Cardiac muscle cell (in vitro differentiated cells and primary cell): ENCODE measurements at regions not wholly inside any gene's neighbourhood (a gene's known extent, or its start where the extent isn't known, plus 50 kb on each side); places are given as distances from the start of the nearest gene placed in this dataset.
A peak's percentile ranks its signal among the peaks of the same experiment; 100 is the strongest.

Source experiments
- DNase-seq, 2 donors: peaks; one replicate each; pipeline versions ENCODE4 v3.0.0 to v3.0.0-alpha.2; 2010 to 2017; ENCODE audit warnings: low read depth in 1 of 2, low spot score in 1 of 2
- H3K27ac ChIP-seq: fragments of 200-600 bp; sonication (generic); 2 replicates; pipeline ENCODE4 v1.5.1; 2016
- H3K27me3 ChIP-seq: fragments of 200-600 bp; sonication (generic); 2 replicates; pipeline ENCODE4 v1.6.0; 2016; ENCODE audit warnings: control low read depth
- H3K36me3 ChIP-seq: fragments of 200-600 bp; sonication (generic); 2 replicates; pipeline ENCODE4 v1.5.1; 2016; ENCODE audit warnings: control low read depth
- H3K4me1 ChIP-seq: fragments of 200-600 bp; sonication (generic); 2 replicates; pipeline ENCODE4 v1.8.1; 2017; ENCODE audit warnings: low read depth, mild to moderate bottlenecking, mixed run types
- H3K4me3 ChIP-seq: fragments of 200-600 bp; sonication (generic); 2 replicates; pipeline ENCODE4 v1.5.1; 2016; ENCODE audit warnings: mild to moderate bottlenecking
- H3K9me3 ChIP-seq: fragments of 200-600 bp; sonication (generic); 2 replicates; pipeline ENCODE4 v1.5.1; 2017; ENCODE audit warnings: low read depth, mild to moderate bottlenecking, control low read depth
- CTCF ChIP-seq: IDR thresholded peaks from 2 replicates; pipeline ENCODE4 v1.5.1; 2012; ENCODE audit warnings: low read depth, mild to moderate bottlenecking, low read length

- Histone ChIP-seq H3K4me3 (no peak overlapping the region), H3K9me3 (no peaks in the 10 kb centered on the region), H3K27me3 (no peaks in the 10 kb centered on the region), H3K36me3 (no peaks in the 10 kb centered on the region), H3K27ac (no peak overlapping the region), H3K4me1 (peaks cover under 1% of the 10 kb centered on the region)
- no peak for TF ChIP-seq CTCF
- no peak for DNase-seq
Observed at GRCh38 chr13:40394304-40394985, 272.0 kb downstream of the FOXO1 start.

GRCh38 chr13:40398065-40398464 lies 268.4 kb downstream of the FOXO1 start:
- DNase-seq: no peak
- Histone ChIP-seq H3K4me3 (no peak overlapping the region), H3K9me3 (no peaks in the 10 kb centered on the region), H3K36me3 (no peaks in the 10 kb centered on the region), H3K27me3 (no peaks in the 10 kb centered on the region), H3K27ac (no peak overlapping the region), H3K4me1 (no peaks in the 10 kb centered on the region)
- TF ChIP-seq CTCF: no peak

- Histone ChIP-seq H3K36me3 (no peaks in the 10 kb centered on the region), H3K27me3 (no peaks in the 10 kb centered on the region), H3K9me3 (no peaks in the 10 kb centered on the region), H3K4me1 (no peaks in the 10 kb centered on the region), H3K27ac (no peak overlapping the region), H3K4me3 (no peak overlapping the region)
- DNase-seq: no peak
- TF ChIP-seq CTCF: no peak
Observed at GRCh38 chr13:40399756-40400155, 266.7 kb downstream of the FOXO1 start.

GRCh38 chr13:40401911-40402776 lies 264.3 kb downstream of the FOXO1 start:
- Histone ChIP-seq H3K36me3 (no peaks in the 10 kb centered on the region), H3K27ac (no peak overlapping the region), H3K4me3 (no peak overlapping the region), H3K9me3 (no peaks in the 10 kb centered on the region), H3K4me1 (peaks cover 8% of the 10 kb centered on the region), H3K27me3 (no peaks in the 10 kb centered on the region)
- peak in 1 of 2 donors; percentile 99 for DNase-seq
- no peak for TF ChIP-seq CTCF

- no peak overlapping the region for H3K4me3 ChIP-seq
- H3K27ac ChIP-seq: no peak overlapping the region
Observed at GRCh38 chr13:40402931-40403431, 263.5 kb downstream of the FOXO1 start.

More at GRCh38 chr13:40402931-40403431, 263.5 kb downstream of the FOXO1 start:
- Histone ChIP-seq H3K36me3 (no peaks in the 10 kb centered on the region), H3K4me1 (peaks cover 11% of the 10 kb centered on the region), H3K9me3 (no peaks in the 10 kb centered on the region), H3K27me3 (no peaks in the 10 kb centered on the region)
- no peak for TF ChIP-seq CTCF
- peak in 1 of 2 donors; percentile 88 for DNase-seq
